K562 (cell line): ENCODE measurements at regions not wholly inside any gene's neighbourhood (a gene's known extent, or its start where the extent isn't known, plus 50 kb on each side); places are given as distances from the start of the nearest gene placed in this dataset.

Experiments
- ATAC-seq: fragments of 200-7000 bp; cut with Tn5 transposase; 3 replicates; pipeline ENCODE4 v1.9.1; 2020; ENCODE audit warnings: moderate library complexity
- BruUV-seq: library from RNA; stranded (reverse); fragments of 400-500 nt; replicated peaks from 2 replicates; lab custom pipeline; 2021; lab: Mats Ljungman, UMichigan
- CTCF ChIA-PET: fragments of 300-600 bp; formaldehyde crosslinking; extraction: SDS; loops from one replicate; lab custom pipeline; 2021; ENCODE audit warnings: low intra/inter-chr PET ratio; lab: Yijun Ruan, JAX
- POLR2A ChIA-PET: fragments of 300-600, 350-650 bp; sonication (Branson Sonifier 250); formaldehyde crosslinking; extraction: SDS; loops from one replicate; lab custom pipeline; 2021; ENCODE audit warnings: antibody characterized with exemption, inconsistent platforms; lab: Yijun Ruan, JAX
- DNase-seq, 4 experiments: peaks; one replicate each; pipeline versions ENCODE4 v3.0.0 to v3.0.0-alpha.2; 2011 to 2018; ENCODE audit warnings: low spot score in 3 of 4, mixed read lengths in 3 of 4; ENCODE audit errors: extremely low read depth in 1 of 4
- FAIRE-seq: peaks from 2 replicates; lab custom pipeline; 2011; peaks lifted over from hg19 to GRCh38; lab: Jason Lieb, UNC
- H2AFZ ChIP-seq: 2 replicates; pipeline ENCODE4 v1.6.0; 2011; ENCODE audit warnings: low read depth, low read length, control low read depth, inconsistent platforms
- H3K27ac ChIP-seq: fragments of 200-600 bp; 3 replicates; pipeline ENCODE4 v1.8.0; 2011; ENCODE audit warnings: low read depth, mild to moderate bottlenecking, control low read depth, inconsistent platforms, low read length, moderate library complexity, mixed read lengths; ENCODE audit errors: extremely low read depth
- H3K27me3 ChIP-seq, 2 experiments: fragments of 300-600 bp in 1 of 2; 2 replicates in 1 of 2; 3 replicates in 1 of 2; pipeline versions ENCODE4 v1.6.0 to v1.8.0; 2011; ENCODE audit warnings: inconsistent platforms in 2 of 2, low read length in 2 of 2, mild to moderate bottlenecking in 1 of 2, mixed read lengths in 1 of 2, moderate library complexity in 1 of 2; ENCODE audit not compliant: control insufficient read depth in 2 of 2, insufficient read depth in 2 of 2
- H3K36me3 ChIP-seq: fragments of 300-600 bp; 3 replicates; pipeline ENCODE4 v1.8.0; 2011; ENCODE audit warnings: mild to moderate bottlenecking, low read length, inconsistent platforms; ENCODE audit not compliant: control insufficient read depth, insufficient read depth
- H3K4me1 ChIP-seq, 2 experiments: fragments of 200-600 bp in 1 of 2; replicated peaks in 1 of 2; 2 replicates in 1 of 2; 3 replicates in 1 of 2; pipeline versions ENCODE4 v1.5.1 to v1.8.0; 2011; ENCODE audit warnings: inconsistent platforms in 2 of 2, low read length in 2 of 2, mild to moderate bottlenecking in 1 of 2, mixed read lengths in 1 of 2, moderate library complexity in 1 of 2; ENCODE audit not compliant: control insufficient read depth in 2 of 2, insufficient read depth in 2 of 2
- H3K4me2 ChIP-seq: 2 replicates; pipeline ENCODE4 v1.6.1; 2011; ENCODE audit warnings: low read length, control low read depth, inconsistent platforms, mixed read lengths; ENCODE audit not compliant: insufficient read depth
- H3K4me3 ChIP-seq: fragments of 200-600 bp; sonication (generic), shearing (Covaris generic); 2 replicates; pipeline ENCODE4 v1.5.1; 2016; ENCODE audit warnings: control low read depth, inconsistent platforms
- H3K79me2 ChIP-seq: fragments of 200-600 bp; 3 replicates; pipeline ENCODE4 v1.8.0; 2011; ENCODE audit warnings: low read length, inconsistent platforms; ENCODE audit not compliant: control insufficient read depth, insufficient read depth
- H3K9ac ChIP-seq, 2 experiments: 2 replicates each; pipeline versions ENCODE4 v1.6.0 to v1.6.1; 2011; ENCODE audit warnings: low read depth in 2 of 2, low read length in 2 of 2, control low read depth in 1 of 2, inconsistent platforms in 1 of 2, mild to moderate bottlenecking in 1 of 2, mixed read lengths in 1 of 2; ENCODE audit not compliant: insufficient read depth in 1 of 2
- H3K9me1 ChIP-seq: one replicate; pipeline ENCODE4 v1.6.0; 2011; ENCODE audit warnings: inconsistent platforms, mild to moderate bottlenecking, low read length, moderate library complexity; ENCODE audit not compliant: control insufficient read depth, insufficient read depth
- H3K9me3 ChIP-seq: replicated peaks from 2 replicates; pipeline ENCODE4 v1.5.1; 2011; ENCODE audit warnings: low read depth, low read length, inconsistent platforms; ENCODE audit not compliant: control insufficient read depth, insufficient read depth
- H4K20me1 ChIP-seq: replicated peaks from 2 replicates; pipeline ENCODE4 v1.6.1; 2011; ENCODE audit warnings: low read length, inconsistent platforms, mixed read lengths; ENCODE audit not compliant: control insufficient read depth, insufficient read depth
- ELF1 ChIP-seq: fragments of 200-800 bp; sonication (Bioruptor generic); IDR thresholded peaks from 2 replicates; pipeline ENCODE4 v1.6.1; 2016; ENCODE audit warnings: missing genetic modification characterization, missing compliant biosample characterization
- KAT7 ChIP-seq: sonication (generic); formaldehyde crosslinking; IDR thresholded peaks from 2 replicates; pipeline ENCODE4 v1.8.0; 2022; ENCODE audit warnings: missing genetic modification reagents, mild to moderate bottlenecking, borderline replicate concordance
- PHB2 ChIP-seq: fragments of 450-650 bp; IDR thresholded peaks from 2 replicates; pipeline ENCODE4 v1.6.1; 2017; ENCODE audit warnings: low read depth
- RAD21 ChIP-seq, 2 experiments: fragments of 250-450 bp in 1 of 2; fragments of 450-650 bp in 1 of 2; sonication (Bioruptor Pico) in 1 of 2; formaldehyde crosslinking in 1 of 2; IDR thresholded peaks in 1 of 2; conservative IDR thresholded peaks in 1 of 2; 2 replicates each; pipeline versions ENCODE4 v1.4.0 to v1.8.0; 2020 to 2022; ENCODE audit warnings: mild to moderate bottlenecking in 2 of 2, moderate library complexity in 1 of 2
- SOX6 ChIP-seq: fragments of 450-650 bp; IDR thresholded peaks from 2 replicates; pipeline ENCODE4 v1.6.1; 2014; ENCODE audit warnings: mild to moderate bottlenecking
- TCF3 ChIP-seq: sonication (generic); formaldehyde crosslinking; IDR thresholded peaks from 2 replicates; pipeline ENCODE4 v1.4.0; 2020; ENCODE audit warnings: mild to moderate bottlenecking, missing genetic modification reagents
- THRAP3 ChIP-seq: fragments of 450-650 bp; IDR thresholded peaks from 2 replicates; pipeline ENCODE4 v1.6.1; 2016; ENCODE audit warnings: mild to moderate bottlenecking, inconsistent platforms, borderline replicate concordance
- ZFPM2 ChIP-seq: fragments of 250-450 bp; sonication (Bioruptor Pico); IDR thresholded peaks from 2 replicates; pipeline ENCODE4 v1.5.1; 2022; ENCODE audit warnings: mild to moderate bottlenecking
- ZNF124 ChIP-seq: sonication (generic); formaldehyde crosslinking; IDR thresholded peaks from 2 replicates; pipeline ENCODE4 v1.8.1; 2022; ENCODE audit warnings: missing genetic modification reagents
- ZNF586 ChIP-seq: fragments of 450-650 bp; formaldehyde crosslinking; conservative IDR thresholded peaks from 2 replicates; pipeline ENCODE4 v1.4.0; 2020; ENCODE audit warnings: mild to moderate bottlenecking, moderate library complexity
- WGBS: fragments of 100-300 bp; shearing (Covaris generic); methylation state at CpG from one replicate; pipeline ENCODE4 v1.1.6; 2016; ENCODE audit warnings: low coverage, mixed read lengths; ENCODE audit not compliant: insufficient coverage; ENCODE audit errors: missing lambda C conversion rate; 5-methylcytosine and 5-hydroxymethylcytosine counted together
- in situ Hi-C: fragments of 300-500 bp; cut with MboI; formaldehyde crosslinking; loops from 4 replicates; pipeline ENCODE4 v1.15.0; 2018; ENCODE audit warnings: inconsistent platforms, mixed read lengths
- intact Hi-C: fragments of 100-400 bp; cut with micrococcal nuclease; formaldehyde crosslinking; loops from 2 replicates; pipeline ENCODE4 v1.14.2; 2022
- TF ChIP-seq, protein P1 (sequence below): fragments of 450-650 bp; formaldehyde crosslinking; IDR thresholded peaks from 2 replicates; pipeline ENCODE4 v1.4.0; 2020; ENCODE audit warnings: mild to moderate bottlenecking, moderate library complexity
- TF ChIP-seq, protein P2 (sequence below): fragments of 250-450 bp; sonication (Bioruptor Pico); IDR thresholded peaks from 2 replicates; pipeline ENCODE4 v1.6.1; 2021; ENCODE audit warnings: mild to moderate bottlenecking
- TF ChIP-seq, protein P3 (sequence below): sonication (generic); formaldehyde crosslinking; IDR thresholded peaks from 2 replicates; pipeline ENCODE4 v1.8.0; 2023; ENCODE audit warnings: mild to moderate bottlenecking, missing genetic modification reagents
- TF ChIP-seq, protein P4 (sequence below): fragments of 450-650 bp; IDR thresholded peaks from 2 replicates; pipeline ENCODE4 v1.6.1; 2014; ENCODE audit warnings: low read depth, mild to moderate bottlenecking, moderate library complexity, borderline replicate concordance

DNA sequence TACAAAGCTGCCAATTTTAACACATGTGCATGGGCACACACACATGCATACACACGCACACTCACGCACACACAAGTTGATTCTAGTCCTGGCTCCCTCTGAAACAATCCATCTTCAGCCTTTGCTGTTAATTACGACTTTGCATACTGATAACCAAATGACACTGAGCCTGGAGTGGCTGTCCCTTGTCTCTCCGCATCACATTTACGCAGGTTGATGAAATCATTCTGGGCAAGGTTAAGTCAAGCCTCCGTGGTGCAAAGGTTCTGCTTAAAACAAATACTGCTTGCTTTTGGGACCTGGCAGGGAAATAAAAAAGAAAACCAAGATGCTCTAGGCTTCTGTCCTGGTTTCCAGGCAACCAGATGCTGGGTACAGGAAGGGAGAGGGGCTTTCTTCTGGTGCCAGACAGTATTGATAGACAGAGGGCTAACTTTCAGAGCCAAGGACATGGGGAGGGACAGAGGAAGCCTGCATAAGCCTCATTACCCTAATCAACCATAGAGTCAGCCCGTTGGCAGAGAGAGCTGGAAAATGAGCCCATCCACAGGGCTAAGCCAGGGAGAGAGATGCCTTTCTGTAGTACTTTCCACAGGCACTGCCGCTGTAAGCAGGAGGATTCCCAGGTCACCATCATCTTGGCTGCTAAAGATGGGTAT is 233.0 kb downstream of the WDR11 start:
- intact Hi-C loops, result no loop called here
- POLR2A ChIA-PET, result interaction anchor here (0.8 kb wide), 1 partner anchor 33 kb away, joined by 3 read pairs; no protein-coding TSS in a partner anchor
- Histone ChIP-seq H3K27me3 (0 out of 5 replicates have a peak, but pooled peaks cover 0 to 2% of the 10 kb centered on the region in 2 experiments), H3K79me2 (no peaks in the 10 kb centered on the region), H3K4me3 (no peak overlapping the region), H3K4me1 (no peaks in the 10 kb centered on the region), H3K9me1 (no peaks in the 10 kb centered on the region), H3K27ac (no peak overlapping the region), H3K9me3 (no peaks in the 10 kb centered on the region), H2AFZ (no peak overlapping the region), H3K4me2 (no peak overlapping the region), H3K36me3 (no peaks in the 10 kb centered on the region), H3K9ac (no peak overlapping the region), H4K20me1 (no peaks in the 10 kb centered on the region)
- WGBS, result 0% methylated on average over 8 of the region's 8 CpGs
- no TSS peak for BruUV-seq
- DNase-seq (no peak), FAIRE-seq (no peak), ATAC-seq (no peak)
- in situ Hi-C loops, result no loop called here
- CTCF ChIA-PET, result no interaction called here
- no peak for TF ChIP-seq ZNF124 (CRISPR knock-in tag)
- no peak for TF ChIP-seq THRAP3
- TF ChIP-seq, protein P1, sequence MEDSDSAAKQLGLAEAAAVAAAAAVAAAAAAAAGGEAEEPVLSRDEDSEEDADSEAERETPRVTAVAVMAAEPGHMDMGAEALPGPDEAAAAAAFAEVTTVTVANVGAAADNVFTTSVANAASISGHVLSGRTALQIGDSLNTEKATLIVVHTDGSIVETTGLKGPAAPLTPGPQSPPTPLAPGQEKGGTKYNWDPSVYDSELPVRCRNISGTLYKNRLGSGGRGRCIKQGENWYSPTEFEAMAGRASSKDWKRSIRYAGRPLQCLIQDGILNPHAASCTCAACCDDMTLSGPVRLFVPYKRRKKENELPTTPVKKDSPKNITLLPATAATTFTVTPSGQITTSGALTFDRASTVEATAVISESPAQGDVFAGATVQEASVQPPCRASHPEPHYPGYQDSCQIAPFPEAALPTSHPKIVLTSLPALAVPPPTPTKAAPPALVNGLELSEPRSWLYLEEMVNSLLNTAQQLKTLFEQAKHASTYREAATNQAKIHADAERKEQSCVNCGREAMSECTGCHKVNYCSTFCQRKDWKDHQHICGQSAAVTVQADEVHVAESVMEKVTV, result no peak
- no peak for TF ChIP-seq RAD21 (CRISPR knock-in tag; conservative IDR thresholded peaks at IDR 0.05 in 1 of 2, IDR thresholded peaks at IDR 0.05 in 1 of 2)
- no peak for TF ChIP-seq ZFPM2 (CRISPR knock-in tag)
- no peak for TF ChIP-seq SOX6
- TF ChIP-seq ZNF586 (CRISPR knock-in tag), result no peak
- no peak for TF ChIP-seq PHB2
- TF ChIP-seq ELF1 (tag), result no peak
- TF ChIP-seq KAT7, result no peak
- TF ChIP-seq, protein P2, sequence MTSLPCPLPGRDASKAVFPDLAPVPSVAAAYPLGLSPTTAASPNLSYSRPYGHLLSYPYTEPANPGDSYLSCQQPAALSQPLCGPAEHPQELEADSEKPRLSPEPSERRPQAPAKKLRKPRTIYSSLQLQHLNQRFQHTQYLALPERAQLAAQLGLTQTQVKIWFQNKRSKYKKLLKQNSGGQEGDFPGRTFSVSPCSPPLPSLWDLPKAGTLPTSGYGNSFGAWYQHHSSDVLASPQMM (CRISPR knock-in tag), result no peak
- TF ChIP-seq, protein P3, sequence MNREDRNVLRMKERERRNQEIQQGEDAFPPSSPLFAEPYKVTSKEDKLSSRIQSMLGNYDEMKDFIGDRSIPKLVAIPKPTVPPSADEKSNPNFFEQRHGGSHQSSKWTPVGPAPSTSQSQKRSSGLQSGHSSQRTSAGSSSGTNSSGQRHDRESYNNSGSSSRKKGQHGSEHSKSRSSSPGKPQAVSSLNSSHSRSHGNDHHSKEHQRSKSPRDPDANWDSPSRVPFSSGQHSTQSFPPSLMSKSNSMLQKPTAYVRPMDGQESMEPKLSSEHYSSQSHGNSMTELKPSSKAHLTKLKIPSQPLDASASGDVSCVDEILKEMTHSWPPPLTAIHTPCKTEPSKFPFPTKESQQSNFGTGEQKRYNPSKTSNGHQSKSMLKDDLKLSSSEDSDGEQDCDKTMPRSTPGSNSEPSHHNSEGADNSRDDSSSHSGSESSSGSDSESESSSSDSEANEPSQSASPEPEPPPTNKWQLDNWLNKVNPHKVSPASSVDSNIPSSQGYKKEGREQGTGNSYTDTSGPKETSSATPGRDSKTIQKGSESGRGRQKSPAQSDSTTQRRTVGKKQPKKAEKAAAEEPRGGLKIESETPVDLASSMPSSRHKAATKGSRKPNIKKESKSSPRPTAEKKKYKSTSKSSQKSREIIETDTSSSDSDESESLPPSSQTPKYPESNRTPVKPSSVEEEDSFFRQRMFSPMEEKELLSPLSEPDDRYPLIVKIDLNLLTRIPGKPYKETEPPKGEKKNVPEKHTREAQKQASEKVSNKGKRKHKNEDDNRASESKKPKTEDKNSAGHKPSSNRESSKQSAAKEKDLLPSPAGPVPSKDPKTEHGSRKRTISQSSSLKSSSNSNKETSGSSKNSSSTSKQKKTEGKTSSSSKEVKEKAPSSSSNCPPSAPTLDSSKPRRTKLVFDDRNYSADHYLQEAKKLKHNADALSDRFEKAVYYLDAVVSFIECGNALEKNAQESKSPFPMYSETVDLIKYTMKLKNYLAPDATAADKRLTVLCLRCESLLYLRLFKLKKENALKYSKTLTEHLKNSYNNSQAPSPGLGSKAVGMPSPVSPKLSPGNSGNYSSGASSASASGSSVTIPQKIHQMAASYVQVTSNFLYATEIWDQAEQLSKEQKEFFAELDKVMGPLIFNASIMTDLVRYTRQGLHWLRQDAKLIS (CRISPR knock-in tag), result no peak
- TF ChIP-seq TCF3, result no peak
- TF ChIP-seq, protein P4, sequence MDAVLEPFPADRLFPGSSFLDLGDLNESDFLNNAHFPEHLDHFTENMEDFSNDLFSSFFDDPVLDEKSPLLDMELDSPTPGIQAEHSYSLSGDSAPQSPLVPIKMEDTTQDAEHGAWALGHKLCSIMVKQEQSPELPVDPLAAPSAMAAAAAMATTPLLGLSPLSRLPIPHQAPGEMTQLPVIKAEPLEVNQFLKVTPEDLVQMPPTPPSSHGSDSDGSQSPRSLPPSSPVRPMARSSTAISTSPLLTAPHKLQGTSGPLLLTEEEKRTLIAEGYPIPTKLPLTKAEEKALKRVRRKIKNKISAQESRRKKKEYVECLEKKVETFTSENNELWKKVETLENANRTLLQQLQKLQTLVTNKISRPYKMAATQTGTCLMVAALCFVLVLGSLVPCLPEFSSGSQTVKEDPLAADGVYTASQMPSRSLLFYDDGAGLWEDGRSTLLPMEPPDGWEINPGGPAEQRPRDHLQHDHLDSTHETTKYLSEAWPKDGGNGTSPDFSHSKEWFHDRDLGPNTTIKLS, result no peak
